ENCODE measurements at regions not wholly inside any gene's neighbourhood (a gene's known extent, or its start where the extent isn't known, plus 50 kb on each side); places are given as distances from the start of the nearest gene placed in this dataset.

DNA sequence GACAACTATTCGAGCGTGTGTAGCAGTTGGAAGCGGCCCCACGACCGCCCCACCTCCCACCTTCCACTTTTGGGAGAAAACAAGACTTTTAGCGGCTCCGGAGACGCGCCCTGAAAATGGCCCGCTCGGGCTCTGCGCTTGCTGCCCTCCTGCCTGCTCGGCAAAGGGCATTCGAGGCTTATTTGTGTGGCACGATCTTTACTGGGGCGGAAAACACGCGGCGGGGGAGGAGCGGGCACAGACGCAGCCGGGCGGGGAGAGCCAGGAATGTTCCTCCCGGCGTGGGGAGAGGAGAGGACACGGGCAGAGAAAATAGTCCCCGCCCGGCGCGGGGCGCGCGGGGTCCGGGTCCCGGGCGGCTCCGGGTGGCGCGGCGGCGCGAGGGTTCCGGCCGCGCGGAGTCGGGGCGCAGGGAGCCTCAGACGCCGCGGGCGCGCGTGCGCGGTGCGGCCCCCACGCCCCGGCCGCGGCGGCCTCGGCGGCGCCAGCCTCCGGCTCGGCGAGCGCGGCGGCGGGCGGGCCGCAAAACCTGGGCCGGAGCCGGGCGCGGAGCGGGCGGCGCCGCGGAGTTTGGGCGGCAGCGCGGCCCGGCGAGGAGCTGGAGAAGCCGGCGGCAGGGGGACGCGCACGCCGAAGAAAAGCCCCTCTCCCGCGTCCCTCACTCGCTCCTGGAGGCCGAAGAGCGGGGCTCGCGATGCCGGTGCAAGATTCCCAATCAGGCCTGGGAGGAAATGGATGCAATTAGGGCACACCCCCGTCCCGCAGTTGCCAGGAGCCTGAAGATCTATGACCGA lies 90.0 kb upstream of the ARID1B start:
- TF ChIP-seq POLR2AphosphoS5 (IDR thresholded peaks at IDR 0.05), result peak; percentile 82 to 92 (median 85)
- TF ChIP-seq, protein P1, sequence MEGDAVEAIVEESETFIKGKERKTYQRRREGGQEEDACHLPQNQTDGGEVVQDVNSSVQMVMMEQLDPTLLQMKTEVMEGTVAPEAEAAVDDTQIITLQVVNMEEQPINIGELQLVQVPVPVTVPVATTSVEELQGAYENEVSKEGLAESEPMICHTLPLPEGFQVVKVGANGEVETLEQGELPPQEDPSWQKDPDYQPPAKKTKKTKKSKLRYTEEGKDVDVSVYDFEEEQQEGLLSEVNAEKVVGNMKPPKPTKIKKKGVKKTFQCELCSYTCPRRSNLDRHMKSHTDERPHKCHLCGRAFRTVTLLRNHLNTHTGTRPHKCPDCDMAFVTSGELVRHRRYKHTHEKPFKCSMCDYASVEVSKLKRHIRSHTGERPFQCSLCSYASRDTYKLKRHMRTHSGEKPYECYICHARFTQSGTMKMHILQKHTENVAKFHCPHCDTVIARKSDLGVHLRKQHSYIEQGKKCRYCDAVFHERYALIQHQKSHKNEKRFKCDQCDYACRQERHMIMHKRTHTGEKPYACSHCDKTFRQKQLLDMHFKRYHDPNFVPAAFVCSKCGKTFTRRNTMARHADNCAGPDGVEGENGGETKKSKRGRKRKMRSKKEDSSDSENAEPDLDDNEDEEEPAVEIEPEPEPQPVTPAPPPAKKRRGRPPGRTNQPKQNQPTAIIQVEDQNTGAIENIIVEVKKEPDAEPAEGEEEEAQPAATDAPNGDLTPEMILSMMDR (IDR thresholded peaks at IDR 0.05), result no peak

Data from breast epithelium (tissue), 3 donors.